Upper lobe of left lung (tissue), 6 donors: ENCODE measurements at regions not wholly inside any gene's neighbourhood (a gene's known extent, or its start where the extent isn't known, plus 50 kb on each side); places are given as distances from the start of the nearest gene placed in this dataset.
A peak's percentile ranks its signal among the peaks of the same experiment; 100 is the strongest.

ENCODE experiments used
- ATAC-seq, 2 donors: fragments of 200-7000 bp; cut with Tn5 transposase; one replicate each; pipeline ENCODE4 v1.9.1; 2022; ENCODE audit warnings: mild to moderate bottlenecking in 2 of 2, moderate library complexity in 2 of 2; ENCODE audit not compliant: low FRiP score in 2 of 2
- DNase-seq, 2 donors: peaks; one replicate each; pipeline ENCODE4 v3.0.0-alpha.2; 2019 to 2020
- H3K27ac ChIP-seq, 4 donors: fragments of 200-600 bp; sonication (generic); one replicate each; pipeline ENCODE4 v1.5.1; 2016 to 2019
- H3K27me3 ChIP-seq, 4 donors: fragments of 200-600 bp; sonication (generic); one replicate each; pipeline ENCODE4 v1.5.1; 2017 to 2019
- H3K36me3 ChIP-seq, 4 donors: fragments of 200-600 bp; sonication (generic); one replicate each; pipeline ENCODE4 v1.5.1; 2016 to 2019
- H3K4me1 ChIP-seq, 4 donors: fragments of 200-600 bp; sonication (generic); one replicate each; pipeline ENCODE4 v1.5.1; 2018 to 2019
- H3K4me3 ChIP-seq, 4 donors: fragments of 200-600 bp; sonication (generic); one replicate each; pipeline ENCODE4 v1.5.1; 2017 to 2019; ENCODE audit warnings: mild to moderate bottlenecking in 2 of 4, moderate library complexity in 1 of 4
- H3K9me3 ChIP-seq, 4 donors: fragments of 200-600 bp; sonication (generic); one replicate each; pipeline ENCODE4 v1.5.1; 2018 to 2019
- CTCF ChIP-seq, 6 experiments: fragments of 450-650 bp in 4 of 6; fragments of 200-600 bp in 2 of 6; sonication (generic) in 2 of 6; IDR thresholded peaks; one replicate each; pipeline ENCODE4 v1.5.1; 2016 to 2019; ENCODE audit warnings: antibody characterized with exemption in 6 of 6
- EP300 ChIP-seq, 4 donors: sonication (generic); formaldehyde crosslinking; IDR thresholded peaks; one replicate each; pipeline ENCODE4 v1.5.1; 2017; ENCODE audit warnings: antibody characterized with exemption in 4 of 4, control low read depth in 2 of 4
- POLR2A ChIP-seq, 4 donors: fragments of 450-650 bp; IDR thresholded peaks; one replicate each; pipeline ENCODE4 v1.5.1; 2016 to 2017; ENCODE audit warnings: antibody characterized with exemption in 4 of 4, mild to moderate bottlenecking in 2 of 4
- POLR2AphosphoS5 ChIP-seq, 2 donors: sonication (generic); formaldehyde crosslinking; IDR thresholded peaks; one replicate each; pipeline ENCODE4 v1.5.1; 2017; ENCODE audit warnings: antibody characterized with exemption in 2 of 2
- WGBS, 2 donors: methylation state at CpG; one replicate each; pipeline ENCODE4 v1.1.5; 2017 to 2018; 5-methylcytosine and 5-hydroxymethylcytosine counted together
- donor health status: DM: no; HTN: no; CAD: no; lungs with moderate emphysema.
- donor health status: DM: no; HTN: yes; CAD: no; lungs with severe emphysema.

GRCh38 chr2:41863062-41863461 is 184.8 kb upstream of the PKDCC start:
- H3K9me3 ChIP-seq, result no peaks in the 10 kb centered on the region
- H3K4me1 ChIP-seq, result no peaks in the 10 kb centered on the region
- TF ChIP-seq POLR2A (IDR thresholded peaks at IDR 0.05) (no peak), EP300 (IDR thresholded peaks at IDR 0.05) (peak in 1 of 4 donors; percentile 47)
- no peak overlapping the region for H3K27ac ChIP-seq
- H3K27me3 ChIP-seq, result no peaks in the 10 kb centered on the region
- DNase-seq (no peak), ATAC-seq (peak in 1 of 2 donors; percentile 73)
- WGBS, 2 donors, result 70 to 71% methylated on average over 2 of the region's 2 CpGs
- H3K36me3 ChIP-seq, result no peaks in the 10 kb centered on the region
- no peak overlapping the region for H3K4me3 ChIP-seq

GRCh38 chr2:41865263-41865662 is 182.6 kb upstream of the PKDCC start:
- no peak overlapping the region for H3K27ac ChIP-seq
- no peaks in the 10 kb centered on the region for H3K36me3 ChIP-seq
- no peak for ATAC-seq
- H3K9me3 ChIP-seq, result no peaks in the 10 kb centered on the region
- 72 to 87% methylated on average over 3 of the region's 3 CpGs for WGBS, 2 donors
- no peak for TF ChIP-seq POLR2A (IDR thresholded peaks at IDR 0.05)
- TF ChIP-seq EP300 (IDR thresholded peaks at IDR 0.05), result no peak
- no peak for TF ChIP-seq POLR2AphosphoS5 (IDR thresholded peaks at IDR 0.05)
- TF ChIP-seq CTCF (IDR thresholded peaks at IDR 0.05), result no peak
- no peaks in the 10 kb centered on the region for H3K27me3 ChIP-seq
- no peak overlapping the region for H3K4me3 ChIP-seq
- no peaks in the 10 kb centered on the region for H3K4me1 ChIP-seq
- no peak for DNase-seq

- peaks cover 0 to 5% (median 0%) of the 10 kb centered on the region in 4 donors for H3K4me1 ChIP-seq
- H3K9me3 ChIP-seq, result no peaks in the 10 kb centered on the region
- DNase-seq, result no peak
- TF ChIP-seq CTCF (IDR thresholded peaks at IDR 0.05), result no peak
- no peak for TF ChIP-seq POLR2A (IDR thresholded peaks at IDR 0.05)
- TF ChIP-seq EP300 (IDR thresholded peaks at IDR 0.05), result no peak
- TF ChIP-seq POLR2AphosphoS5 (IDR thresholded peaks at IDR 0.05), result no peak
- no peak for ATAC-seq
- H3K36me3 ChIP-seq, result no peaks in the 10 kb centered on the region
- WGBS, 2 donors, result 69 to 71% methylated on average over 3 of the region's 3 CpGs
- H3K27me3 ChIP-seq, result no peaks in the 10 kb centered on the region
- H3K4me3 ChIP-seq, result no peak overlapping the region
- no peak overlapping the region for H3K27ac ChIP-seq
Measured at GRCh38 chr2:41867553-41867952, 180.3 kb upstream of the PKDCC start.

- TF ChIP-seq POLR2AphosphoS5 (IDR thresholded peaks at IDR 0.05) (no peak), CTCF (IDR thresholded peaks at IDR 0.05) (peak; percentile 63 to 83 (median 78))
- Histone ChIP-seq H3K4me1 (peaks cover 0 to 5% (median 0%) of the 10 kb centered on the region in 4 donors), H3K27ac (no peak overlapping the region), H3K36me3 (no peaks in the 10 kb centered on the region), H3K27me3 (no peaks in the 10 kb centered on the region), H3K4me3 (no peak overlapping the region), H3K9me3 (no peaks in the 10 kb centered on the region)
- ATAC-seq (peak; percentile 65 to 90), DNase-seq (peak in 1 of 2 donors; percentile 52)
- WGBS, 2 donors, result 29 to 38% methylated on average over 3 of the region's 3 CpGs
Measured at GRCh38 chr2:41869542-41870264, 178.1 kb upstream of the PKDCC start.

- ATAC-seq (no peak), DNase-seq (peak in 1 of 2 donors; percentile 27)
- WGBS, 2 donors, result 83 to 93% methylated on average over 6 of the region's 6 CpGs
- no peaks in the 10 kb centered on the region for H3K9me3 ChIP-seq
- H3K36me3 ChIP-seq, result no peaks in the 10 kb centered on the region
- H3K27ac ChIP-seq, result no peak overlapping the region
- no peak overlapping the region for H3K4me3 ChIP-seq
- H3K27me3 ChIP-seq, result no peaks in the 10 kb centered on the region
- H3K4me1 ChIP-seq, result peaks cover 0 to 5% (median 0%) of the 10 kb centered on the region in 4 donors
- TF ChIP-seq POLR2A (IDR thresholded peaks at IDR 0.05) (no peak), POLR2AphosphoS5 (IDR thresholded peaks at IDR 0.05) (no peak)
Measured at GRCh38 chr2:41870265-41870585, 177.6 kb upstream of the PKDCC start.

GRCh38 chr2:41871080-41871479 is 176.7 kb upstream of the PKDCC start:
- ATAC-seq (peak in 1 of 2 donors; percentile 57), DNase-seq (no peak)
- Histone ChIP-seq H3K27ac (no peak overlapping the region), H3K27me3 (no peaks in the 10 kb centered on the region), H3K4me3 (no peak overlapping the region), H3K4me1 (peaks cover 0 to 5% (median 0%) of the 10 kb centered on the region in 4 donors), H3K9me3 (no peaks in the 10 kb centered on the region), H3K36me3 (no peaks in the 10 kb centered on the region)
- 37 to 69% methylated on average over 2 to 9 of the region's 9 CpGs for WGBS, 2 donors
- TF ChIP-seq POLR2AphosphoS5 (IDR thresholded peaks at IDR 0.05), result no peak
- peak in 1 of 6 experiments; percentile 8 for TF ChIP-seq CTCF (IDR thresholded peaks at IDR 0.05)
